HG03565 (cell line): ENCODE measurements at regions not wholly inside any gene's neighbourhood (a gene's known extent, or its start where the extent isn't known, plus 50 kb on each side); places are given as distances from the start of the nearest gene placed in this dataset.

Experiments
- ATAC-seq: cut with Tn5 transposase; IDR thresholded peaks from one replicate; pipeline ENCODE4 v1.9.1; 2021; ENCODE audit warnings: mild to moderate bottlenecking, moderate library complexity; ENCODE audit not compliant: unreplicated experiment

DNA sequence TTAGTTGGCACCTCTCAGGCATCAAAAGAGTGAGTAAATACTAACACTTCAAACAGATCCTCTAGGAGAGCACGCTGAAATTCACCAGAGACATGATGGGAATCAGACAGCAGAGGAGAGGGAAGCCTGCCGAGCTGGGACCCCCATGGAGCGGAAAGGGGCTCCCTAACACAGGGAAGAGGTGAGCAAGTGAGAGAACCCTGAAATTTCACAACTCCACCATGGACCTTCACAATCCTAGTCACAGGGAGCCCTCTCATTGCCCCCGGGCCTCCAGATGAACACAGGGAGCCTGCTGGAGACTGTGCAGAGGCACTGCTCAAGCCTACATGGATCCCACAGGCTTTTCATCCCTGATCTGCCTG lies 59.2 kb upstream of the ANTXRL start:
- no peak for ATAC-seq

DNA sequence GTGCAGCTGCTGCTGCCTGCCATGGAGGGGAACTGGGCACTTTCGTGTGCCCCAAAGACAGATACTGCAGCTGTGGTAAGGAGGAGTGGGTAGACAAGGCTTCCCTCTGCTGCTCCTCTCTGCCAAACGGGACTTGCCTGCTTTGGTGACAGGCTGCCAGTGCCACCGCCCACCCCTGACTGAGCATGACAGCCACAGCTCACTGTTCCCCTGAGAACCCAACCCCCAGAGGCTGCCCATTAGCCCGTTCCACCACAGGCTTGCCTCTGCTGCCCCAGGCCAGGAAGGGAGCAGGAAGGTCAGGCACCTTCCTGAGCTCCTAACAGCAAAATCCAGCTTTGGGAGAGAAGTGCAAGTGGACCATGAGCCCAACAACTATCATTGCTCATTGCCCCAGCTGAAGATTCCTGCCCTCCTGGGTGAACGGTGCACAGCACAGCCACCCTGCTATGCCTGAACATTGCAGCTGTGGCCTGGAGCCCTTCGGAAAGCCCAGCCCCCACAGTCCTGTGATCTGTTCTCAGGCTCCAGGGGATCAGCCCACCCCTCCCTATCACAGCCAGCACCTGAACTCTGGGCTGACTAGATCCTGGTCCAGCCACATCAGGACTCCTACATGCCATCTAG lies 58.7 kb upstream of the ANTXRL start:
- no peak for ATAC-seq

DNA sequence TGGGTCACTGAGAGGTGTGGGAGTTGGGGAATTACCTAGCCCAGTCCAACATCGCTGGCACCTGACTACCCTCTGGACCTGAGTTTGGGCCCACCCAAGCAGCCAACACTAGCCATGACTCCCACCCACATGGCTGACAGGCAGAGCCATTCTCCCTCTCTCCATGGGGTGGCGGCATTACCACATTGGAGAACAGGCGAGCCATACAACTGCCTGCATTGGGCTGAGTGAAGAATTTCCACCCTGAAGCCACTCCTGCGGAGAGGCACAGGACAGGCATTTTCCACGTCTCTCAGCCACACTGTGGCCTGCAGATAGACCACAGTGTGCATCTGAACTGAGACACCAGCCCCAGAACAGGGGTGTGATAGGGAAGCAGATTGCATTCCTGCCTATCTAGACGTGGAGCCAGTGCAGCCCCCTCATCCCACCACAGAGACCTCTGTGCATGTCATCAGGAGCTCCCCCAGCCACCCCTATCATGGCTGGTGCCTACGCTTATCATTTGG lies 58.2 kb upstream of the ANTXRL start:
- peak; percentile 87 for ATAC-seq

DNA sequence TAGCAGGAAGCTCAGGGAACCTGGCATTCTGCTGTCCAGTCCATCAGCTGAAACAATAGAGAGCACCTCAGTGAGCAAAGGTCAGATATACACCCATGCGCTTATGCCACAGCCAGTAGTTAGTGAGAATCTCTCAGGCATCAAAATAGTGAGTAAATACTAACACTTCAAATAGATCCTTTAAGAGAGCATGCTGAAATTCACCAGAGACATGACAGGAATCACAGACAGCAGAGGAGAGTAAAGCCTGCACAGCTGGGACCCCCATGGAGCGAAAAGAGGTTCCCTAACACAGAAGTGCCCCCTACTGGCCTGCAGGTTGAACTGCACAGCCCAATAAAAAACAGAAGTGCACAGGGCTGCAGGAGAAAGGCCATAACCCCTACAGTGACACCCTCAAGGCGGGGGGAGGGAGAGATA lies 57.6 kb upstream of the ANTXRL start:
- no peak for ATAC-seq

DNA sequence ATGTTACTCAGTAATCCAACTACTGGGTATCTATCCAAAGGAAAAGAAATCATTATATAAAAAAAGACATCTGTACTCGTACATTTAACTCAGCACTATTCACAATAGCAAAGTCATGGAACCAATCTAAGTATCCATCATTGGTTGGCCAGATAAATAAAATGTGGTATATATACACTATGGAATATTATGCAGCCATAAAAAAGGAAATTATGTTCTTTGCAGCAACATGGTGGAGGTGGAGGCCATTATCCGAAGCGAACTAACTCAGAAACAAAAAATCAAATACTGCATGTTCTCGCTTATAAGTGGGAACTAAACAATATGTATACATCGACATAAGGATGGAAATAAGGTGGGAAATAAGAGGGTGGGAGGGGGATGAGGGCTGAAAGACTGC lies 56.2 kb upstream of the ANTXRL start:
- ATAC-seq = no peak

DNA sequence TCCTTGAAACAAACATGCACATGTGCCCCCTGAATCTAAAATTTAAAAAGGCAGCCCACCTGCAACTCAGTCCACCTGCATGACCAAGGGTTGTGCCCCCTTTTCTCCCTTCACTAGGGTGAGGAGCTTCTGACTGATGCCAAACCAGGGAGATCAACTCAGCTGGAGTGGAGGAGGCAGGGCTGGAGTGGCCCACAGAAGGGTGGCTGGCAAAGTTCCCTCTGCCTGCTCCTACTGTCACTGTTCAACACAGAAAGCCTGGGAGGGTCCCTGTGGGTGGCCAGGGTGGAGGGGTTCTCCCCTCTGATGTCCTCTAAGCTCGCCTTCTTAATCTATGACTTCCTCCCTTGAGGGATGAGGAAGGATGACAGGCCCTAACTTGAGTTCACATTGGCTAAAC lies 55.7 kb upstream of the ANTXRL start:
- no peak for ATAC-seq

DNA sequence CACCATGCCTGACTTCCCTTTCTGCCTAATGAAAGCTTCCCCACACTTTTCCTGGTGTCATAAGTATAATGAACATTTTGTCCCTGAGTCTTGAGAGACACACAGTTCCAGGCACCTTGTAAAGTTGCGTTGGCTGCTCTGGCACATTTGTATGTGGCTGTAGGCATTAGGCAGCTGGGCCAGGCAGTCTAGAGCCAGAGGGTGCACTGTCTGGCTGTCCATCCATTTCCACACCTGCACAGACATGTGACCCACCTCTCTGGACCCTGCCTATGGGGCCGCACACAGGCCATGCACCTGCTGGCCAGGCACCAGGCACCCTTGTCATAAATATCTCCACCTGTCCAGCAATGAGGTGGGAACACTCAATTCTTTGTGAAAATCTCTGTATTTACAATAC lies 54.7 kb upstream of the ANTXRL start:
- ATAC-seq = no peak

DNA sequence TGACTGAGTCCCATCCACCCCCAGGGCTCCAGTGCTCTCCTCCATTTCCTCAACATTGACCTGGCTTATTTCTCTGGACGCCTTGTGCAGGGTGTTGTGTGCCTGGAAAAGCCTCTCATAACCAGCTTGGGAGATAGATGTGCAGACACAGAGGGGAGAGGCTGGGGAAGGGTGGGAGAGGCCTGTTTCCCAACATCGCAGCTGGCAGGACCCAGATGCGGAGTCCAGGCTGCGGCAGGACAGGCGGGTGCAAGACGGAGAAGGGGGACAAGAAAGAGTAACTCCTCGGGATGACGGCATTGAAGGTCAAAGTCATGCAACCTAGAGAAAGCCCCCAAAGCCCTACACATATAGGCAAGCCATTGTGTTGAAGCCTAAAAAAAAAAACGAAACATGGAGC lies 54.1 kb upstream of the ANTXRL start:
- no peak for ATAC-seq

DNA sequence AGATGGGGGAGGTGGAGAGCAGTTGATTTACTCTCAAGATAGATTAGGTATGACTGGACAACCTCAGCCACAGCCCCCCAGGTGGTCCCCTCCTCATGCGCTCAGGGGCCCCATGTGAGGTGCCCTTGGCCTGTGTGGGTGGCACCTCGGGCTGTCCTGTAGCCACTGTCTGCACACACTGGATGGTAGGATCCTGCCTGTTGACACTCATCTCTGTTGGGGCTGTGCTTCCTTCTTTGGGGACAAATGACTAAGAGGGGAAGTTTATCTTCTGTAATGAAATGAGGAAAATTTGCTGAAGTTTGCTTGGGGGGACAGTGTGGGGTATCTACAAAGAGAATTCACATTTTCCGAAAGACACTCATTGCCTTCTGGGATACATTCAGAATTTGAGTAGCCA lies 53.6 kb upstream of the ANTXRL start:
- no peak for ATAC-seq

DNA sequence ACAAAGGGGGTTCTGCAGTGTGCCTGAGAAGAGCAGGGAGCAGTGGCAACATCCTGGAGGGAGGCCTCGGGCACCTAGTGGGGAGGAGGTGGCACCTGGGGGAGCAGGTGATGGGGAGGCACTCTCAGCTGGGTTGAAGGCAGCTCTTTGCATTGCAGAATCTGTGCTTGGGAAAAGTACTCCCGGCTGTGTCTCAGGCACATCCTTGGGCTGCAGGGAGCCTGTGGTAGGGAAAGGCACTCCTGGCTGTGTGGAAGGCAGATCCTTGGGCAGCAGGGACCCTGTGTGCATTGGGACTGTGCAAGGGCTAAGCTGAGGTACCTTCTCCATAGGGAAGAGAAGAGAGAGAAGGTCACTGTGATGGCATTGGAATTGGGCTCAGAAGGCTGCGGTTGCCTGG lies 52.8 kb upstream of the ANTXRL start:
- no peak for ATAC-seq

DNA sequence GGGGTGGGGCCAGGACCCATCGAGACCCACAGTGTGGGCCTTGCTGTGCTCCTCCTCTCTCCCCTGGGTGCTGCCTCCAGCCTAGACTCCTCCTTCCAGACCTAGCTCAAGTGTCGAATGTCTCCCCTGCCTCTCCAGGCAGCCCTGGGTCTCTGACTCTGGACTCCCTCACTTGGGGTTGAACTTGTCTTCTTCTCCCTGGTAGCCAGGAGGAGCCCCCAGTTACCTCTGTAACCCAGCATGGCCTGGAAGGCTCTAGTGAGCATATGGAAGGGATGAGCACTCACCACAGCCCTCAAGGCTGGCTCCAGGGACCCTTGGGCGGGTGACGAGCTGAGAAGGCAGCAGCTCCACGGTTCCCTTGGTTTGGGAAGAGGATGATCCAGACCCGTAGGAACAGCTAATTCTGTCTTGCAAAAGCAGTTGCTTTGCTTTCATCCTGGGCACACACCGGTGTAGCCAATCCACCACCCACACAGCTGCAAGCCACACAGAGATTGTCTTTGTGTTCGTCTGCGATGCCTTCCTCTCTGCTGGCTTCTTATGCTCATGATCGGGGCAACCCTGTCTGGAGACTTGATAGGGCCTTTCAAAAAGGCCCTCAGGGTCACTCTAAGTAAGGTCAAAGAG lies 52.3 kb upstream of the ANTXRL start:
- ATAC-seq = no peak

DNA sequence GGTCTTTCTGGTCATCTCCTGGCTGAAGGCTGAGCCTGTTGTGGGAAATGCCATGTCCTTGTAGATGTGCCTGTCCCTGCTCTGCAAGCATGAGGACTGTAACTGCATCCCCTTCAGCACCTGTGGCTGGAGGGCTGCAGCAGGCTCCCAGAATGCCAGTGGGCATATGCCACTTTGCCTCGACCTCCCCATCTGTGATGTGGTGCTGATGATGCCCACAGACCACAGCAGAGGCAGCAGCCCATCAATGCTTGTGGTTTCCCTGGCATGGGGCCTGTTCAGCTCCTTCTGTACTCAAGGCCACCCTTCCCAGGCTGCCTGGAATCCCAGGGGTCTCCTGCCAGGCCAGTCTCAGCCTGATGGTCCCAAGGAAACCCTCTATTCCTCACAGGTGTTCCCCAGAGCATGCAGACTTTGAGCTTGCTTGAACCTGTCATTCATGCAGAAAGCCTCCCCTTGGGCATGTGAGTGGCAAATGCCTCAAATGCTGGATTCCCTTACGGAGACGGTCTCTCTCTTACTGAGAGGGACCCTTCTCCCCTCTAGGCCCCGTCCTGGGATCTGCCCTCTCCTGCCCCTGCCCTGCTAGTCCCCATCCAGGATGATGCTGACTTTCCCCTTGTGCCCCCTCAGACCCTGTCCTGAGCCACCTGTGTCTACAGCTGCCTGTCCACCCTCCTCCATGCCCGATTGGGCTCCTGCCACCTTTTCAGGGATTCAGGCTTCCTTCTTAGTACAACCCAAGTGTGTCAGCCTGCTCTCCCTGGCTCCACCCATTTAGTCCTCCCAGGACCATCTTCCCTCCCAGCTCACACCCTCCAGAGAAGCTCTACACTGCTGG lies 50.9 kb upstream of the ANTXRL start:
- no peak for ATAC-seq

DNA sequence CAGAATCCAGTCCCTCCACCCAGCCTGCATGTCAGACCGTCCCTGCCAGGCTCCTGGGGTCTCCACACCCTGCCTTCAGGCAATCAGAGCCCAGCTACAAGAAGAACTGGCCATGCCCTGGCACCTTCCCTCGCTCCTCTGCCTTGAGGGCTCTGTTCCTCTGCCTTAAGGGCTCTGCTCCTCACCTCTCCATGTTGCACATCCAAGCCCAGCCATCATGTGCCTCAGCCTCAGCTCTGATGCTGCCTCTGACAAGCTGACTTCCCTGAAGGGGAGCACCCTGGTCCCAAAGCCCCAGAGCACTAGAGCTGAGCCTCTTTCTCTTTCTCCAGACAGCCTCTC lies 50.3 kb upstream of the ANTXRL start:
- no peak for ATAC-seq

DNA sequence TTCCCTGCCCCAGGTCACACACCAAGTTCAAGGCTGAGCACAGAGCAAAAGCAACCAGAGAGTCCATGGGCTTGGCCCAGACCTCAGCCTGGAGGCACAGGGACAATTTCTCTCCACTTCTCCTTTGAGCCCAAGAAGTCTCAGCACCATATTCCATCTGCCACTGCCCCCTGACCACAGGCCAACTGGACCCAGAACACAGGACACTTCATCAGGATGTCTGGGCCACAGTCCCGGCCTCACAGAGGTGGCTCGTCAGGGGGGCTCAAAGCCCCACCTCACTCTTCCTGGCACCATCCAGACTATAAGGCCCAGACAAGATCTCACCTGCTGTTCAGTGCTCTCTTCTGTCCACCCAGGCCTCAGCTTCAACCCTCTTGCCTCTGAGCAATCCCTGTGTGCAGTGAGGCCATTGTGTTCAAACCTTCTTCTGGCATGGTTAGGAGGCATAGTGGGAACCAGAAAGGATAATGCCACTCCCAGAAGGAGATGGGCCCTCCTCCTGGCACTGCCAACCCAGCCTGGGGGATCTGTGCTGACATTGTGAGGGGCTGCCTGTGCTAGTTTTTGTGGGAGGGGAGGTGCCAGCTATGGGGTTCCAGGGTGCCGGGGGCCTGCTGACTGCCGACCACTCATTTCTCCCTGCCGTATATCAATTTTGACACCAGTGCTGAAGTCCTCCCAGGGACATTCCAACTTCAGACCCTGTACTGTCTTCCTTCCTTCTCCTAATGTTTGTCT lies 49.7 kb upstream of the ANTXRL start:
- ATAC-seq = no peak
